ENCODE measurements at regions not wholly inside any gene's neighbourhood (a gene's known extent, or its start where the extent isn't known, plus 50 kb on each side); places are given as distances from the start of the nearest gene placed in this dataset.

- TF ChIP-seq CTCF (IDR thresholded peaks at IDR 0.05; ENCODE audit: borderline replicate concordance, extremely low read depth, low read length, poor library complexity, severe bottlenecking) (peak; percentile 61), EZH2 (IDR thresholded peaks at IDR 0.05; ENCODE audit: borderline replicate concordance, low read depth, low read length, severe bottlenecking) (no peak)
These were observed 187.4 kb upstream of the TEX13C start for GRCh38 chrX:125132274-125132673.

Measured in DND-41 (cell line).